Thoracic aorta (tissue), 2 donors: ENCODE measurements at regions not wholly inside any gene's neighbourhood (a gene's known extent, or its start where the extent isn't known, plus 50 kb on each side); places are given as distances from the start of the nearest gene placed in this dataset.
"Not testable (repeated sequence)": the region's sequence is repeated elsewhere in the genome, so short reads cannot be mapped to it uniquely, and the experiment has no call there.

Experiments used
- ATAC-seq: fragments of 150-250 bp; one replicate; pipeline ENCODE4 v1.8.0; 2017; ENCODE audit warnings: low read depth; ENCODE audit not compliant: insufficient number of reproducible peaks, low FRiP score
- DNase-seq: peaks from one replicate; pipeline ENCODE4 v3.0.0-alpha.2; 2020; ENCODE audit warnings: low spot score
- H3K27ac ChIP-seq, 2 donors: fragments of 200-600 bp; sonication (generic); 1 replicate in 1 of 2; 2 replicates in 1 of 2; pipeline ENCODE4 v1.5.1; 2016; ENCODE audit warnings: mild to moderate bottlenecking in 2 of 2, moderate library complexity in 2 of 2
- H3K27me3 ChIP-seq: fragments of 200-600 bp; sonication (generic); replicated peaks from 2 replicates; pipeline ENCODE4 v1.6.0; 2016; ENCODE audit warnings: mild to moderate bottlenecking; ENCODE audit not compliant: insufficient read depth
- H3K36me3 ChIP-seq: fragments of 200-600 bp; sonication (generic); one replicate; pipeline ENCODE4 v1.5.1; 2016
- H3K4me1 ChIP-seq, 2 donors: fragments of 200-600 bp; sonication (generic); 1 replicate in 1 of 2; 2 replicates in 1 of 2; pipeline versions ENCODE4 v1.5.1 to v1.6.0; 2016; ENCODE audit warnings: low read depth in 2 of 2, mild to moderate bottlenecking in 1 of 2; ENCODE audit not compliant: control insufficient read depth in 1 of 2
- H3K4me3 ChIP-seq: fragments of 200-600 bp; sonication (generic); 2 replicates; pipeline ENCODE4 v1.5.1; 2016; ENCODE audit warnings: mild to moderate bottlenecking
- H3K9me3 ChIP-seq: fragments of 200-600 bp; sonication (generic); 2 replicates; pipeline ENCODE4 v1.5.1; 2016
- CTCF ChIP-seq: fragments of 200-600 bp; sonication (generic); IDR thresholded peaks from one replicate; pipeline ENCODE4 v1.5.1; 2019; ENCODE audit warnings: antibody characterized with exemption

- H3K27ac ChIP-seq = no peak overlapping the region
- no peak for DNase-seq
- H3K4me3 ChIP-seq = no peak overlapping the region
- ATAC-seq = no peak
- H3K9me3 ChIP-seq = no peaks in the 10 kb centered on the region
- H3K36me3 ChIP-seq = no peaks in the 10 kb centered on the region
- TF ChIP-seq CTCF = no peak
- no peaks in the 10 kb centered on the region for H3K4me1 ChIP-seq
- H3K27me3 ChIP-seq = no peaks in the 10 kb centered on the region
Measured at GRCh38 chr11:22520521-22520920, 105.1 kb downstream of the FANCF start.

GRCh38 chr11:22518344-22518743 lies 107.3 kb downstream of the FANCF start:
- not testable (repeated sequence) for H3K4me1 ChIP-seq, H3K36me3 ChIP-seq, H3K4me3 ChIP-seq, ATAC-seq, H3K27me3 ChIP-seq, DNase-seq, H3K9me3 ChIP-seq, H3K27ac ChIP-seq

GRCh38 chr11:22516111-22516510 lies 109.5 kb downstream of the FANCF start:
- Histone ChIP-seq H3K27ac (no peak overlapping the region), H3K36me3 (no peaks in the 10 kb centered on the region), H3K27me3 (no peaks in the 10 kb centered on the region), H3K4me1 (no peaks in the 10 kb centered on the region), H3K9me3 (no peaks in the 10 kb centered on the region), H3K4me3 (no peak overlapping the region)
- no peak for ATAC-seq
- TF ChIP-seq CTCF = no peak
- no peak for DNase-seq

GRCh38 chr11:22512457-22512856 lies 113.2 kb downstream of the FANCF start:
- H3K9me3 ChIP-seq = no peaks in the 10 kb centered on the region

GRCh38 chr11:22510741-22511140 lies 114.9 kb downstream of the FANCF start:
- no peaks in the 10 kb centered on the region for H3K9me3 ChIP-seq
- no peak for DNase-seq
- H3K27ac ChIP-seq = no peak overlapping the region
- H3K4me1 ChIP-seq = no peaks in the 10 kb centered on the region
- no peaks in the 10 kb centered on the region for H3K27me3 ChIP-seq
- H3K36me3 ChIP-seq = no peaks in the 10 kb centered on the region
- no peak for ATAC-seq
- no peak overlapping the region for H3K4me3 ChIP-seq
- no peak for TF ChIP-seq CTCF

More at GRCh38 chr11:22512457-22512856, 113.2 kb downstream of the FANCF start:
- no peak for ATAC-seq
- no peak overlapping the region for H3K4me3 ChIP-seq
- no peak overlapping the region for H3K27ac ChIP-seq
- H3K4me1 ChIP-seq = no peaks in the 10 kb centered on the region
- no peaks in the 10 kb centered on the region for H3K27me3 ChIP-seq
- H3K36me3 ChIP-seq = no peaks in the 10 kb centered on the region
- DNase-seq = no peak
- TF ChIP-seq CTCF = no peak

GRCh38 chr11:22510010-22510409 lies 115.6 kb downstream of the FANCF start:
- Histone ChIP-seq H3K9me3 (no peaks in the 10 kb centered on the region), H3K27me3 (no peaks in the 10 kb centered on the region), H3K36me3 (no peaks in the 10 kb centered on the region), H3K27ac (no peak overlapping the region), H3K4me1 (no peaks in the 10 kb centered on the region), H3K4me3 (no peak overlapping the region)
- DNase-seq (no peak), ATAC-seq (no peak)
- no peak for TF ChIP-seq CTCF
